Stimulated activated CD4-positive, alpha-beta T cell treated with anti-CD3 and anti-CD28 coated beads, Interleukin-12 subunit alpha, Interleukin-12 subunit beta, amount 100 ng/mL, for 24 hours (primary cell): ENCODE measurements at regions not wholly inside any gene's neighbourhood (a gene's known extent, or its start where the extent isn't known, plus 50 kb on each side); places are given as distances from the start of the nearest gene placed in this dataset.

Source experiments
- DNase-seq, 2 experiments: peaks; one replicate each; pipeline ENCODE4 v3.0.0-alpha.2; 2020; ENCODE audit warnings: low read depth in 2 of 2

DNA sequence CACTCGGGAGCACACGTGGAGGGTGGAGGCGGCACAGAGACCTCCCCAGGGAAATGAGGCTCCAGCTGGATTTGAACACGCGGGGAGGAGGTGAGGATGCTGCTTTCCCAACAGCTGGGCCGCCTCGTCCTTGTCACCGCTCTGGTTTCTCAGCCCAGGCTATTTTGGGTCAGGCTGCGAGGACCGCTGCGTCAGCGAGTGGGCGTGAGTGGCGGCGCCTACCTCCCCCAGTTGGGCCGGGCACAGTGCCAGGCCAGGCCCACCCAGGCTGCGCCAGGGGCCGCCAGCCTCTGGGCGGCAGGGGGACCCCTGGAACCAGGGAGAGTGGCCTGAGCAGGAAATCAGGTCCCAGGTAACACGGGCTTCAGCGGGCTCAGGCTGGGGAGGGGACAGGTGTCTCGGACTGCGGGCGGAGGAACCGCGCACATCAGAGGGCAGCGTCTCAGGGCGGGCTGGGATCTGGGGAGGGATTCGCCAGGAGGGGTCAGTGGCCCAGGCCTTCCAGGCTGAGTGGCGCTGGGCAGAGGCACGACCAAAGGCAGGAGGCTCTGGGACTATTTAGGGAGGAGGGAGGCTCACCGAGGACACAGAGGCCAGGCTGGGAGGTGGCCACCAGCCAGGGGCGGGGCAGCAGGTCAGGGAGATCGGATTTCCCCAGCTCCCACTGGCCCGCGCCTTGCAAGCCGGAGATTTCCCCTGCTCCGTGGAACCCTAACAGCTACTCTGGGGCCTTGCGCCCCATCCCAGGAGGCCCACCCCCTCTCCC is 125.2 kb upstream of the RET start:
- no peak for DNase-seq

DNA sequence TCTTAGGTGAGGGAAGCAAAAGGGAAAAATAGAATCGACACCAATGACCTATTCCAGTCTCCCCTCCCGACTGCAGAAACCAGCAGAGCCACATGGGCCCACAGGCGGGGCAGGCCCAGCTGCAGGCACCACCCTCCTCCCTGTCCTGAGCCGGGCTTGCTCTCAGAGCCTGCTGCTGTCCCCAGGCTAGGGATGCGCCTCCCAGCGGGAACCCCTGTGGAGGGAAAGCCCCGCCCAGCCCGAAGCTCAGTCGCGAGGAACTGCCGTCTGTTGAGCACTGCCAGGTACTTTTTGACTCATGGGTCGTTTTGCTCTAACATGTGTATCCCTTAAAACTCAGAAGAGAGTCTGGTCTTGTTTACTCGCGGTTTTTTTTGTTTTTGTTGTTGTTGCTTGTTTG is 124.5 kb upstream of the RET start:
- no peak for DNase-seq

DNA sequence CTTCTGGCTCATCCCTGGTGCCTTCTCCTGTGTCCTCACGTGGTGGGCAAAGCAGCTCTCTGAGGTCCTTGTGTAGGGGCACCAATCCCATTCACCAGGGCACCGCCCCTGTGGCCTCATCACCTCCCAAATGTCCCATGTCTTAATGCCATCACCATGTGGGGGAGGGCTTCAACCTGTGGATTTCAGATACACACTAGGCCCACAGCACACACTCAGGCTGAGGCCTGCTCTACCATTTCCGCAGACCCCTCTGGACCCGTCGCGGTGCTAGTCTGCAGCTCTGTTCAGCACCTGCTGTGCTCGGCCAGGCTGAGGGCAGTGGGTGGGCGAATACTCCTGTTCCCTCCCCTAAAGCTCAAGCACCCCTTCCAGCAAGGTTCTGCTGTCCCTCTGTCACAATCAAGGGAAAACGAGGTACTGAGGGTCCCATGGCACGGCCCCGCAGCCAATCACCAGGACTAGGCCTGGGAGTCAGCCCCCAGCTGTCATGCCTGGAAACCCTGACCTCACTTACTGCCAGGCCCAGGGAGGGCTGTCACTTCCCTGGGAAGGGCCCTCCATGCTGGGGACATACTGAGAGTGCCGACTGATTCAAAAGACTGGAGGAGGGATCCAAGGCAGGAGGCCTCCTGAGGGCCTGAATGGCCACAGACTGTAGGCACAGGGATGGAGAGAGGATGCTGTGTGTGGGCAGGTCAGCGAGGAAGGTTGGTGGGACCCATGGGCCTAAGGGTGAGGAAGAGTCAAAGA is 123.8 kb upstream of the RET start:
- no peak for DNase-seq

DNA sequence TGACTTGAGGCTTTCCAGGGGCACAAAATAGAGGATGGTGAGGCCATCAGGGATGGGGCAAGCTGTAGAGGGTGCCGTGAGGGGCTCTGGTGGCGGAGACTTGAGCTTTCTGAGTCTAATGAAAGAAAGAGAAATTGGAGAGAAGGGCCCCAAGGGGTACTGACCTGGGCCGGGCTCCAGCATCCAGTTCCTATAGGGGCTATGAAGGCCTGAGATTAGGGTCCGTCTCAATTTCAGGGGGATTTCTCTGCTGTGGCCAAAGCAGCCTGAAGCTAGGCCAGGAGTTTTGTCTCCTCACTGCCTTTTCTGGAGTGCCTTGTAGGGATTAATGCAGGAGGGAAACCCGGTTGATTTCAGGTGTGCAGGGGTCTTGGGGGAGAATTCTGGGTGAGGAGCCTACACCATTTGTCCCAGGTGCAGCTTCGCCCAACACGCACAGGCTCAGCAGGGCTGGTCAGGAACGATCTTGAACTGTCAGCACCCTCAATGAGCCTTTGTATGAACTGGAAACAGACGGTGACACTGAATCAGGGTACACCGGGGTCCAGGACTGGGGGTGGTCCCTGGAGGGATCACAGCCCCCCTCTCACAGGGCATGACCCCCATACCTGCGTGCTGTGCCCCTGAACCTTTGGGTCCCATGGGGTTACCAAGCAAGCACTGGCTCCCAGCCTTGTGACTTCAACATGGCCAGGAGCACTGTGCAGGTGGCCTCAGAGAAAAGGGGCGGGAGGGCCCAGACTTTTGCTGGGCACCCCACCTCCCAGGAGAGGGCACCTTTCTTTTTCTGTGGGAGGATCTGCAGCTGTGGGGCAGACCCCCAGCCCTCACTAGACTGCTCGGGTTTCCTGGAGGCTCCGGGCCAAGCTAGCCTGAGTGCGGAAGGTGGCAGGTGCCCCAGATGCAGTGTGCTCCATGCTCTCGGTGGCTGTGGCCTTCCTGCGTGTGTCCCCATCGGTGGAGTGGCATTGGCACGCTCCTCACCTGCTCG is 122.9 kb upstream of the RET start:
- DNase-seq = no peak

DNA sequence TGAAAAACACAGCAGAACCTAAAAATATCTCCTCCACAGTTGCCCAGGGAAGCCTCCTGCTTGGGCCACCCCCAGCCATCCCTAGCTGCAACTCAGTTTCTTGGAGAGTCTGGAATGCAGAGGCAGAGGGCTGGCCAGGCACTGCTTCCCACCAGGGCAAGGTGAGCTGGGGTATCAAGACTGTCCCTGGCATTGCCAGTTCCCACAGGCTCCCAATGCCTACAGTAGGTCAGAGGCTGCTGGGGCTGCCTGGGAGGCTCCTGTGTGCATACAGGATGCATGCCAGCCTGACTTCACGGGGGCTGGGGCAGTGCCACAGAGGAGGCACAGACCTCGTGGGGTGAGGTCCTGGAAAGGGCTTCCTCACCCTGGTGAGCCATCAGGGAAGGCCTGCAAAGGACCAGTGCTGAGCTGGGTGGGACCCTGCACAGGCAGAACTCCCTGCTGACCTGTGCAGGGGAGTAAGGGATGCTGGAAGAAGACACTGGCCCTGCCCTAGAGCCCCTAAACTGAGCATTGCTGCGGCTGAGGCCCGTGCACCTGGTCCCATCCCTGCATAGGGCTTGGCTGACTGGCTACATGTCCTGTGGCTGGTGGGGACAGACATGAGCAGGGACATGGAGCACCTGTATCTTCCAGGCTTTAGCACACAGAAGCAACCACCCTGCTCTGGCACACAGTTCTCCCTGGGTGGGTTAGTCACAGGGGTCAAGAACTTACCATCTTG is 121.9 kb upstream of the RET start:
- no peak for DNase-seq

DNA sequence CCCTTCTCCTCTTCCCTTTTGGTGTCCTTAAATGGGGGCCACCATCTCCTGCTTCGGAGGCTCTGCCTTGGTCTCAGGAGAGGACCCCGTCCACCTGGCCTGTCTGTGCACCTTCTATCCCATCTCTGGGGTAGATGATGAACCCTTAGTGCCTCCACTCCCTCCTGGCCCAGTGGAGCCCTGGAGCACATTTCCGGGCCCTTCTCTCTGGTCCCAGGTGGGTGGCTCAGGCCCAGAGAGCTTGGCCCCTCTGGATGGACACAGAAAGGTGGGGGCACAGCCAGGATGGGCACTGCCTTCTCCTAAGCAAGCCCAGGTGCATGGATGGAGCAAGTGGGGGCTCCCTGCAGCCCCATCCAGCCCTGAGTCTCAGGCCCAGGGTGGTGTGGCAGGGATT is 121.4 kb upstream of the RET start:
- DNase-seq = no peak

DNA sequence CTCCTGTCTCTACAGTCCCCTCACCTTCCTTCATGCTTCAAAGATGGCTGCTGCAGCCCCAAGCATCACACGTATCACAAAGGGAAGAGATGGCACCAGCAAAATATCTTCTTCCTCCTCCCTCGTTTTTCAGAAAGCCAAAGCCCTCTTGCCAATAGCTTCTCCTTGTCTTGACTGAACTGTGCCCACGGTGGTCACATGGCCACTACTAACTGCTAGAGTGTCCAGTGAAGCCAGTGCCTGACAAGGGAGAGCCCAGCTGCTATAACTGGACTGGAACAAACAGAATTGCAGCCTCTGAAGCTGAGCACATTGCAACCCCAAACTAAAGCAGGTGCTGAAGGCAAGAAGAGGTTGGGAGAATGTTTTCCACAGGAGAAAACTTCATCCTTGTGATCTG is 120.8 kb upstream of the RET start:
- no peak for DNase-seq

DNA sequence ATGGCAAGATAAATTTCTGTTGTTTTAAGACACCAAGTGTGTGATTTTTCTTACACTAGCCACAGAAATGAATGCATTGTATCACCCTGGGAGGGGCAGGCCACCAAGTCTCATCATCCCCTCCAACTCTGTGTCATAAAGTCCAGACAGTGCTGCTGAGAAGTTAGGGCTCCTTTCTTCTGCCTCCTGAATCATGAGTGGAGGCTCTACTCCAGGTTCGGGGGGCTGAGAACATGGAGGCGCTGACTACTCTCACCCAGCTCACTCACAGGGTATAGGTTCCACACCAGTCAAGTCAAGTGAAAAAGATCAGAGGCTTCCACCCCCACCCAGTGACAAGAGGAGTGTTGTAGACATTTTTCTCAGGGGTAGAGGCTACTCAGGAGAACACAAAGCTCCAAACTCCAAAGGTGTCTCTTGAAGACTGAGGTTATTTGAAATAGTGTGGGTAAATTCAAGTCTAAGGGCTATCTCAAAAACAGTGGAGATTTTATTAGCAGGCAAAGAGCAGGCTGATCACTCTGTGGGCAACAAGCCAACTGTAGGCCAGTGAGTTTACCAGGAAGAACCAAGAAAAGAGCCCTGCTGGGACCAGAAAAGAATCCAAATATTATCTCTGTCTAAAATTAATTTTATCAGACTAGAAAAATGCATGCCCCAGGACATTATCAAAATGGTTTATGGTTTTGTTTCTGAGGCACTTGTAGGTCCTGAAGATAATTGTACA is 118.6 kb upstream of the RET start:
- DNase-seq = no peak

DNA sequence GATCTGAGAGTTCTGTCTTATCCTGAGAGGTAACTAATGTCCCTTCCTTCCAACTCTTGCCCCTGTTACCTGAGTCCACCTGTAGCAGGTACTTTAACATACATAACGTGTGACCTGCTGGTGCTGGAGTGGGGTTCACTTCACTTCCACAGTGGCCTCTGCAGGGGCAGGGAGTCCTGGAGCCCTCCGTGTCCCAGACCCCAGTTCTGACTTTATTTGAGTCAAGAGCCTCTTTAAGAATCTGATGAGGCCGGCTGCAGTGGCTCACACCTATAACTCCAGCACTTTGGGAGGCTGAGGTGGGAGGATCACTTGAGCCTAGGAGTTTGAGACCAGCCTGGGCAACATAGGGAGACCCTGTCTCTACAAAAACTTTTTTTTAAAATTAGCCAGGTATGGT is 117.0 kb upstream of the RET start:
- DNase-seq = no peak

DNA sequence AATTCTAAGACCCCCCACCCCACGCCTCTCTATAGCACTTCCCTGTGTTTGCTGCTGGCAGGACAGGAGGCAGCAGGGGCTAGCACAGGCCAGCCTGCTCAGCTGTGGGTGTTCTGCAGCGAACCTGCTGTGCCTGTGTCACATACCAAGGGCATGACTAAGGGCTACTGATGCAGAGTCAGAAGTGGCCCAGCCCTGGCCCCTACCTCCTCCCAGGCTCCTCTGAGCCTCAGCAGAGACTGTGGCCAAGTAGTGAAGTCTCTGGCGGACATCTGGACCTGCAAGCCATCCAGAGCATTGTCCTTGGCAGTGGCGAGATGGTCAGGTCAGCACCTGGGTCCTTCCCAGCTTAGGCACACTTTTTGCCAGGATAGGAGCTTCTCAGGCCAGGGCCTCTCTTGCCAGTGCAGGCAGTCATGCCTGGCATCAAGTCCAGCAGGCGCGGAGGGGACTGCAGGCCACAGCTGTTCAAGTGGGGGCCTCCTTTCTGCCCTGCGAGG is 116.3 kb upstream of the RET start:
- DNase-seq = no peak

DNA sequence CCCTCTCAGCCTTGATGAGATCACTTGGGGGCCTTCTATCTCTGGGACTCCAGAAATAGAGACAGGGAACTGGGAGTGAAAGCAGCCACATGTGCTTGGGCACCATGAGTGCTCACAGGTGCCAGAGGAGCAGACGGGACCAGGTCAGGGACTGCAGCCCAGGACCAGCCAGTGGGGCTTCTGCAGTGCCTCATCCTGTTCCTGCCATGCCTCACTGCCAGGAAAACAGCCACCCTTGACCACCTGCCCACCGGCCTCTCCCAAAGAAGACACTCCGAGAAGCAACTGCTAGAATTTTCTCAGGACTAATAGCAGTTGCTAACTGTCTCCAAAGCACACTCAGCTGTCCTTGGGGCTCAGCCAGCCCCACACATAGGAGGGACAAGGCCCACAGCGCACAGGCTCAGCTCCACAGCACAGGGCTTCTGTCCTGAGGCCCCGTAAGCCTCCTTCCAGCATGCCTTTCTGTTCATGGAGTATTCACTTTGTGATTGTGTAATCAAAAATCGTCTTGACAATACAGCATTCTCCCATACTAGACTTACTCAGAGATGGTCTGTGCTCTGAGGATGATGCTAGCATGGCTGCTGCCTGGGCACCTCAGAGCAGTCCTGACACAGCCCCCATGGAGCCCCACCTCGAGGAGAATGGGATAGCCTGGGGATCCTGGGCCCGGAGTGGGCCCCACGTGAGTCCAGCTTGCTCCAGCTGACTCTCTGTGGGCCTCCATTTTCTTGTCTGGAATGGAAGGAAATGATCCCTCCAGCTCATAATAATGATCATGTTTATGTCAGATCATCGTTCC is 115.7 kb upstream of the RET start:
- no peak for DNase-seq

DNA sequence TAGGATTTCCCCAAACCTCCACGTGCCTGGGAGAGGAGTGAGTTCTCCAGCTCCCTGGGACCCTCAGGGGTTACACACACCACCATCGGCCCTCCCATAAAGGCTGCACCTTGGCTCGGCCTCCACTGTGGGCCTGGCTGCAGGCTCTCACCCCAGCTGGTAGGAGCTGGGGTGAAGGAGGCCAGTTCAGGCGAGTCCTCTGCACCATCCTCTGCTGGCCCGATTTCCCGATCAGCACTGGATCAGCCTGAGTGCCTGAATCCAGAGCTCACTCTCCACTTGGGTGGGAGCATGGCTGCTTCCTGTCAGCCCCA is 115.1 kb upstream of the RET start:
- no peak for DNase-seq

DNA sequence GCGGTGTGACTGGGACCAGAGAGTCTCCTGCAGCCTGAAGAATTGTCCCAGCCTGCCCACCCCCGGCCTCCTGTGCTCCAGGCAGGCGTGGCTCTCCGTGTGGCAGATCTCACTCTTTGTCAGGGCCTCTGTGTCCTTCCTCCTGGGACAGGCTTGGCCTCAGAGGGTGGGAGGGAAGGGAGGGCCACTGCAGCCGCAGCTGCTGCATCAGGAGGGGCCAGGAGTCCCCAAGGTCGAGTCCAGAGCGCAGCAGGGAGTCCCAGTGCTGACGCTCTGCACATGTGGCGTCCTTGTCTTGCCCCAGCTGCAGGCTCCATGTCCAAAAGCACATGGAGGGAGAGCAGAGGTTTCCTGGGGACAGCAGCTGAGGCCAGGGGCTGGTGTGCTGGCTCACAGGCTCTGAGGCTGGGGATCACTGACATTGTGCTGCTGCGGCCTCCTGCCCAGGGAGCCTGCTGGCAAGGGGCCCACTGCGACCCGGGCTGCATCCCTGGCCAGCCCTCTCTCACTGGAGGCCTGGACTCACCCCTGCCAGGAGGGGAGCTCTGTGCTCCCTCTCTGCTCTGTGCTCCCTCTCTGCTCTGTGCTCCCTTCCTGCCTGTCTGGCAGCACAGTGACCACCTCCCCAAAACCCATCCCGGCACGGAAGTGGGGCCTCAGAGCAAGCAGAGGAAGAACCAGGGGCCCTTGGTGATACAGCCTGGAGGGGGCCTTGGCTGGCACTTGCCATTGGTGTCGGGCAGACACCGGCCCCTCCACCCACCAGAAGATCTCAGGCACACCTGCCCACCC is 114.6 kb upstream of the RET start:
- DNase-seq = no peak

DNA sequence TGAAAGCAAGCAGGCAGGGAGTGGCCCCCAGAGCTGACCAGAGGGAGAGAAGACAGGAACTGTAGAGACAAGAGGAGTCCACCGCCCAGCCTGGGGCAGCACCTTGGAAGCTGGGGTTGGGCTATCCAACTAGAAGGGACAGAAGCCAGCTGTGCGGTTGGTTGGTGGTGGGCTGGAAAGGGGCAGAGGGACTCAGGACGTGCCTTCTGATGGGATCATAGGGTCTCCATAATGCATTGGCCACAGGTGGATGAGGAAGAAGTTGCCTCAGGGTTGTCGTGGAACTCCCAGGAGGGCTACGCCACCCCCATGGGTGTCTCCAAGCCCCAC is 114.0 kb upstream of the RET start:
- DNase-seq = no peak

DNA sequence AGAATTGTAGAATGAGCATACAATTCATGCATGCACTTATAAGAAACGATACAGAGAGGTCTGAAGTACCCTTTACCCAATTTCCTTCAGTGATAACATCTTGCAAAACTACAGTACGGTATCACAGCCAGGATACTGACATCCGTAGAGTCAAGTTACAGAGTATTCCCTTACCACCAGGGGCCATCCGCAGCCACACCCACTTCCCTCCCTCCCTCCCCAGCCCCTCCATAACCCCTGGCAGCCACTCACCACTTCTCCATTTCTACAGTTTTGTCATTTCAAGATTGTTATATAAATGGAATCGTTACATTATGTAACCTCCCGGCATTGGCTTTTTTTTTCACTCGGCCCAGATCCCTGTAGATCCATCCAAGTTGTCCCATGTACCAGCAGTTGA is 113.6 kb upstream of the RET start:
- DNase-seq = no peak

DNA sequence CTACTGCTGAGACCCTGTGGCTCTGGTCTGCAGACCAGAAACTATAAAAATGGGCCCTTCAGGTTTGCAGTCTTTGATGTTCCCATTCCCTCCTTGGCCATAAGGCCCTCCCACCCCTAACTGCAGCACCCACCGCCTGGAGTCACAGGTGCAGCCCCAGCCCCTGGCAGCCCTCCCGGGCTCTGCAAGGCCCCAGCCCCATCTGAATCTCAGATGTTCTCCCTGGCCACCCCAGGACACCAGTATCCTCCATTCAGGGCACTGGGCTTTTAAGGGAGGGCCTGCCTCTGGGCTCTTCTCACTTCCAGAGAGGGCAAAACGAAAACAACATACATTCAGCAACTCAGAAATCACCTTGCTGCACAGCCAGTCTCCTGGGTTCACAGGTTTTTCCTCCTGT is 107.7 kb upstream of the RET start:
- DNase-seq = no peak

DNA sequence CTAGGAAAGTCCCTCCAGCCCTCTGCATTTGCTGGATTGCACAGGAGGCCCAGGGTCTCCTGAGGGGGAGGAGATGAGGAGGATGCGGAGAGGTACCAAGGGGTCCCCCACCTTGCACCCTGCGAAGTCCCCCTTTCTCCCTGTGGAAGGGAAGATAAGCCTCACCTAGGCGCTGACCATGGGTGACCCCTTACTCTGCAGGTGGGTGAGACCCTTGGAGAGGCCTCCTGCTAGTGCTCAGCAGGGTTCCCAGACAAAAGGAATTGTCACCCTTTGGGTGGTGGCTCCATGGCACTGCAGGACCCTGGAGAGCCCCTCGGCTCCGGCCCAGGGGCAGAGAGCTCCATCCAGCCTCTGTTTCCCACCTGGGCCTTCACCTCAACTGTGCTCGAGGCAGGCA is 107.0 kb upstream of the RET start:
- no peak for DNase-seq

DNA sequence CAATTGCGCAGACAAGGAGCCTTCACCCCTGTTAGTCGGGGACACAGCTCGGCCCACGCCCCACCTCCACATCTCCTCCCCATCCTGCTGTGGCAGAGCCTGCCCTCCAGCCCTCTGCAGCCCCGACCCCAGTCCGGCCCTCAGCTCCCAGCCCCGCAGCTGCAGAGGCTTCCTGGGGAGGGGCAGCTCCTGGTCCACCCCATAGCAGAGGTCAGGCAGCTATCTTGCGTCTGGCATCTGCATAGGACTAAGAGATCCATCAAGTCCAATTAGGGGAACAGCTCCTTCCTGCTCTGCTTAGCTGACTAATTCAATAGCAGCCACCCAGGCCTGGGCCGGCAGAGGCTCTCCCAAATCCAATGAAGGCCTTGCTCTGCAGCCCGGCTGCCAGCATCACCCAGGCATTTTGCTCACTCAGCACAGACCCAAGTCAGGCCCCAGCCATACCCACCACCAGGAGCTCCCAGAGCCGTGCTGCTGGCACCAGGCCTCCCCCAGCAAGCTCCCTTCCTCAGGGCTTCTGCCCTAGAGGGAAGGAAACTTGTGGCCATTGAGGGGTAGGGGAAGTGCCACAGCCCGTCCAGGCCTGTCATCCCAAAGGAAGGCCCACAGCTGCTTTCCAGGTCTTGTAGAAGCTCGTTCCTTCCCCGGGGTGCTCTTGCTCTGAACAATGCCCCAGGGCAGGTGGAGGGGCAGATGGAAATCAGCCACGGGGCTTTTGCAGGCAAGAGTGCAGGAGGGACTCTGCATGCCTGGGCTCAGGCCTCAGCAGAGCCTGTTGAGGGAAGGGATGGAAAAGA is 106.2 kb upstream of the RET start:
- no peak for DNase-seq

DNA sequence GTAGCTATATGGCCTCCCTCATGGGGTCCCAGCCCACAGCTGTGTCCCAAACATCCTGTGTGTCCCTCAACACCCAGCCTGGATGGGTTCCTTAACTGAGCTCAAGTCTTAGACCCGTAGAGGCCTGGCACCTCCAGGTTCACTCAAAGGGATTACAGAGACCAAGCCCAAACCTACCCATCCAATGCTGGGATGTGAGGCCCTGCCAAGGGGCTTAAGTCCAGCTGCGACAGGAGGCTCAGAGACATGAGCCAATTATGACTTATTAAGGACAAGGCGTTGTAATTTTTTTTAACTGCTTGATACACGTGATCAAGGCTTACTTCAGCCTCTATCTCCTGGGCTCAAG is 105.6 kb upstream of the RET start:
- no peak for DNase-seq
